ENCODE measurements at regions not wholly inside any gene's neighbourhood (a gene's known extent, or its start where the extent isn't known, plus 50 kb on each side); places are given as distances from the start of the nearest gene placed in this dataset.

DNA sequence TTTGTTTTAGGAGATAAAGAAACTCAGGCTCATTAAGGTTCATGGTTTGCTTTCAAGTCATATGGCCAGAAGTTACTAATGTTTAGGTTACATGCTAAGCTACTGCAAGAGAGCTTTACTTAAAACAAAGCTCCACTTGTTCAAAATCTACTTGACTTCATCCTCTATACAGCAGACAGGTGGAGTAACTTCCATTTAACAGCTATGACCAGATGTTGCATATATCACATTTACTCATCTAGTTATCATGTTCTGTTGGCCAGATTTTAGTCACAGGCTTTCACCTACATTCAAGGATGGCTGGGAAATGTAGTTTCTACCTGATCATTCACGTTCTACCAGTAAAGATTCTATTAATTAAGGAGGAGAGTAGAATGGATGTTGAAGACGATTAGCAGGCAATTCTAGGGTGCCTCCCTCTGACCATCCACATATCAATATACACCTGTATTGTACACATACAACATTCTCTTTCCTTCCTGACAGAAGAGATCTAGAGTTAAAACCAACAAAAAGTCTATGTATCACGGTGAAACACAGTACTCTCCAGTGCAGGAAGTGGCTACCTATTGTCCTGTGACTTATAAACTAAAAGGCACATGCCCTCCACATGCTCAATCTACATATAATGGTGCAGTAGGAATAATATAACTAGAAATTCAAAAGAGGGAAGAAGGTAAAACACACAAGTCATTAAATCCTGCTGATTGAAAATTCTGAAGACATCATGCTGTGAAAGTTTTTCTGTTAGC lies 488.0 kb downstream of the MDFIC start:
- ATAC-seq: no peak
- TF ChIP-seq OSR1 (CRISPR knock-in tag; IDR thresholded peaks at IDR 0.05): no peak

DNA sequence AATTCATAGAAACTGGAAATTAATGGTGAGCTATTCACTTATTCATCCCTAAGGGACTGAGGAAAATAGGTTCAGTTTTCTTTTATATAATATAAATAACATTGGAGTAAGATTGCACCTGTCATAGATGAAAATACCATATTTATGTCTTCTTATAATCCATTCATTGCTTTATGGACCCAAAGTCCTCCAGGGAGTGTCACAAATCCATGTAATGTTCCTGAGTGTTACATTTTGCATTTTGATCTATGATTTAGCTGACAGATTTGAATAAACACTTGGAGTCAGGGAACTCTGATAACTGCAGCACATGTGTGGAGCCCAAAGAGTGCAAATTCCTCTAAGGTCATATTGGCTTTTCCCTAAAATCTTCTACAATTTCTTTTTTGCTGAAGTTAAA lies 484.3 kb downstream of the MDFIC start:
- TF ChIP-seq, protein P1, sequence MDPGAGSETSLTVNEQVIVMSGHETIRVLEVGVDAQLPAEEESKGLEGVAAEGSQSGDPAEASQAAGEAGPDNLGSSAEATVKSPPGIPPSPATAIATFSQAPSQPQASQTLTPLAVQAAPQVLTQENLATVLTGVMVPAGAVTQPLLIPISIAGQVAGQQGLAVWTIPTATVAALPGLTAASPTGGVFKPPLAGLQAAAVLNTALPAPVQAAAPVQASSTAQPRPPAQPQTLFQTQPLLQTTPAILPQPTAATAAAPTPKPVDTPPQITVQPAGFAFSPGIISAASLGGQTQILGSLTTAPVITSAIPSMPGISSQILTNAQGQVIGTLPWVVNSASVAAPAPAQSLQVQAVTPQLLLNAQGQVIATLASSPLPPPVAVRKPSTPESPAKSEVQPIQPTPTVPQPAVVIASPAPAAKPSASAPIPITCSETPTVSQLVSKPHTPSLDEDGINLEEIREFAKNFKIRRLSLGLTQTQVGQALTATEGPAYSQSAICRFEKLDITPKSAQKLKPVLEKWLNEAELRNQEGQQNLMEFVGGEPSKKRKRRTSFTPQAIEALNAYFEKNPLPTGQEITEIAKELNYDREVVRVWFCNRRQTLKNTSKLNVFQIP (CRISPR knock-in tag; IDR thresholded peaks at IDR 0.05; ENCODE audit: borderline replicate concordance, low read depth): no peak
- TF ChIP-seq, protein P2, sequence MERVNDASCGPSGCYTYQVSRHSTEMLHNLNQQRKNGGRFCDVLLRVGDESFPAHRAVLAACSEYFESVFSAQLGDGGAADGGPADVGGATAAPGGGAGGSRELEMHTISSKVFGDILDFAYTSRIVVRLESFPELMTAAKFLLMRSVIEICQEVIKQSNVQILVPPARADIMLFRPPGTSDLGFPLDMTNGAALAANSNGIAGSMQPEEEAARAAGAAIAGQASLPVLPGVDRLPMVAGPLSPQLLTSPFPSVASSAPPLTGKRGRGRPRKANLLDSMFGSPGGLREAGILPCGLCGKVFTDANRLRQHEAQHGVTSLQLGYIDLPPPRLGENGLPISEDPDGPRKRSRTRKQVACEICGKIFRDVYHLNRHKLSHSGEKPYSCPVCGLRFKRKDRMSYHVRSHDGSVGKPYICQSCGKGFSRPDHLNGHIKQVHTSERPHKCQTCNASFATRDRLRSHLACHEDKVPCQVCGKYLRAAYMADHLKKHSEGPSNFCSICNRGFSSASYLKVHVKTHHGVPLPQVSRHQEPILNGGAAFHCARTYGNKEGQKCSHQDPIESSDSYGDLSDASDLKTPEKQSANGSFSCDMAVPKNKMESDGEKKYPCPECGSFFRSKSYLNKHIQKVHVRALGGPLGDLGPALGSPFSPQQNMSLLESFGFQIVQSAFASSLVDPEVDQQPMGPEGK (CRISPR knock-in tag; IDR thresholded peaks at IDR 0.05; ENCODE audit: borderline replicate concordance): no peak
- no peak for TF ChIP-seq ISL1 (CRISPR knock-in tag; IDR thresholded peaks at IDR 0.05)
- TF ChIP-seq BACH2 (CRISPR knock-in tag; IDR thresholded peaks at IDR 0.05; ENCODE audit: borderline replicate concordance): no peak
- TF ChIP-seq OSR1 (CRISPR knock-in tag; IDR thresholded peaks at IDR 0.05): no peak
- TF ChIP-seq ZC3H10 (CRISPR knock-in tag; IDR thresholded peaks at IDR 0.05): no peak
- TF ChIP-seq ESRRG (CRISPR knock-in tag; IDR thresholded peaks at IDR 0.05): no peak
- TF ChIP-seq GLIS3 (CRISPR knock-in tag; IDR thresholded peaks at IDR 0.05): no peak
- no peak for TF ChIP-seq ARNTL (CRISPR knock-in tag; IDR thresholded peaks at IDR 0.05; ENCODE audit: borderline replicate concordance, low read depth)
- ATAC-seq: no peak

DNA sequence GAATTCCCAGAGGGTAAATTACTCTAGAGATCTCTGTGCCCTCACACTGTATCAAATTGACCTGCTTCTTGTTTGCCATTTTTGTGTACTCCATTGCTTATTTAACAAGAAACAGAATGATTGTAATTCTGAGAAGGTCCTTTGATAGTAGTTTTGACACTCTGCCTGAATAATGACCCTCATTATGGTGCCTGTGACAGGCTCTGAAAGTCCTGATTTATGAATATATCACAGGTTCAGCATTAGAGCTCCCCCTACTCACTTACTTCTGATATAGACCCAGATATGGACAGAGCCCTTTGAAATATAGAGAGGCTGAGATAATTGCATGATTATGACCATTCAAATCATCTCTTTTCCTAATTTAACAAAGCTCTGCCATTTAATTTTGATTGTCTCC lies 465.2 kb downstream of the MDFIC start:
- TF ChIP-seq, protein P3, sequence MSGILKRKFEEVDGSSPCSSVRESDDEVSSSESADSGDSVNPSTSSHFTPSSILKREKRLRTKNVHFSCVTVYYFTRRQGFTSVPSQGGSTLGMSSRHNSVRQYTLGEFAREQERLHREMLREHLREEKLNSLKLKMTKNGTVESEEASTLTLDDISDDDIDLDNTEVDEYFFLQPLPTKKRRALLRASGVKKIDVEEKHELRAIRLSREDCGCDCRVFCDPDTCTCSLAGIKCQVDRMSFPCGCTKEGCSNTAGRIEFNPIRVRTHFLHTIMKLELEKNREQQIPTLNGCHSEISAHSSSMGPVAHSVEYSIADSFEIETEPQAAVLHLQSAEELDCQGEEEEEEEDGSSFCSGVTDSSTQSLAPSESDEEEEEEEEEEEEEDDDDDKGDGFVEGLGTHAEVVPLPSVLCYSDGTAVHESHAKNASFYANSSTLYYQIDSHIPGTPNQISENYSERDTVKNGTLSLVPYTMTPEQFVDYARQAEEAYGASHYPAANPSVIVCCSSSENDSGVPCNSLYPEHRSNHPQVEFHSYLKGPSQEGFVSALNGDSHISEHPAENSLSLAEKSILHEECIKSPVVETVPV (CRISPR knock-in tag; IDR thresholded peaks at IDR 0.05): no peak
- TF ChIP-seq ZFP30 (CRISPR knock-in tag; IDR thresholded peaks at IDR 0.05) (no peak), TOX (CRISPR knock-in tag; IDR thresholded peaks at IDR 0.05; ENCODE audit: borderline replicate concordance) (no peak), ZFP3 (CRISPR knock-in tag; IDR thresholded peaks at IDR 0.05) (no peak), GLIS3 (CRISPR knock-in tag; IDR thresholded peaks at IDR 0.05) (no peak), BACH2 (CRISPR knock-in tag; IDR thresholded peaks at IDR 0.05; ENCODE audit: borderline replicate concordance) (no peak), ISL1 (CRISPR knock-in tag; IDR thresholded peaks at IDR 0.05) (no peak), OSR1 (CRISPR knock-in tag; IDR thresholded peaks at IDR 0.05) (no peak), ZC3H10 (CRISPR knock-in tag; IDR thresholded peaks at IDR 0.05) (no peak), ZNF565 (CRISPR knock-in tag; conservative IDR thresholded peaks at IDR 0.05; ENCODE audit: low read depth) (no peak), ESRRG (CRISPR knock-in tag; IDR thresholded peaks at IDR 0.05) (no peak), ZNF8 (CRISPR knock-in tag; IDR thresholded peaks at IDR 0.05) (no peak), SNAI2 (CRISPR knock-in tag; IDR thresholded peaks at IDR 0.05) (no peak)
- TF ChIP-seq, protein P4, sequence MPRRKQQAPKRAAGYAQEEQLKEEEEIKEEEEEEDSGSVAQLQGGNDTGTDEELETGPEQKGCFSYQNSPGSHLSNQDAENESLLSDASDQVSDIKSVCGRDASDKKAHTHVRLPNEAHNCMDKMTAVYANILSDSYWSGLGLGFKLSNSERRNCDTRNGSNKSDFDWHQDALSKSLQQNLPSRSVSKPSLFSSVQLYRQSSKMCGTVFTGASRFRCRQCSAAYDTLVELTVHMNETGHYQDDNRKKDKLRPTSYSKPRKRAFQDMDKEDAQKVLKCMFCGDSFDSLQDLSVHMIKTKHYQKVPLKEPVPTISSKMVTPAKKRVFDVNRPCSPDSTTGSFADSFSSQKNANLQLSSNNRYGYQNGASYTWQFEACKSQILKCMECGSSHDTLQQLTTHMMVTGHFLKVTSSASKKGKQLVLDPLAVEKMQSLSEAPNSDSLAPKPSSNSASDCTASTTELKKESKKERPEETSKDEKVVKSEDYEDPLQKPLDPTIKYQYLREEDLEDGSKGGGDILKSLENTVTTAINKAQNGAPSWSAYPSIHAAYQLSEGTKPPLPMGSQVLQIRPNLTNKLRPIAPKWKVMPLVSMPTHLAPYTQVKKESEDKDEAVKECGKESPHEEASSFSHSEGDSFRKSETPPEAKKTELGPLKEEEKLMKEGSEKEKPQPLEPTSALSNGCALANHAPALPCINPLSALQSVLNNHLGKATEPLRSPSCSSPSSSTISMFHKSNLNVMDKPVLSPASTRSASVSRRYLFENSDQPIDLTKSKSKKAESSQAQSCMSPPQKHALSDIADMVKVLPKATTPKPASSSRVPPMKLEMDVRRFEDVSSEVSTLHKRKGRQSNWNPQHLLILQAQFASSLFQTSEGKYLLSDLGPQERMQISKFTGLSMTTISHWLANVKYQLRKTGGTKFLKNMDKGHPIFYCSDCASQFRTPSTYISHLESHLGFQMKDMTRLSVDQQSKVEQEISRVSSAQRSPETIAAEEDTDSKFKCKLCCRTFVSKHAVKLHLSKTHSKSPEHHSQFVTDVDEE (CRISPR knock-in tag; IDR thresholded peaks at IDR 0.05): no peak
- ATAC-seq: no peak

DNA sequence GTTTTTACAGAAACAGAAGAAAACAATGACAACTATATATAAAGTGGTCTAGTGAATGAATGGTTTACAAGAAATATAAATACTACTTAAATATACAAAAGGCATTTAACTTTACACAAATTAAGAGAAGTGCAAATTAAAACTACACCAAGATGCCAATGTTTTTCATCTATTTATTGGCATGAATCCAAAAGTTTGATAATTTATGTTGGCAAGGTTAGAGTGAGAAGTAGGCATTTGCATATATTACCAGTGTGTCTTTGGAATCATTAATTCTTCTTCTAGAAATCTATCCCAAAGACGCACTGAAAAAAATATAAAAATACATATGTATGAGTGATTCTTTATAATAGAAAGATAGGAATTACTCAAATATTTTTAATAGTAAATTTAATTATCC lies 457.4 kb downstream of the MDFIC start:
- TF ChIP-seq ZFP3 (CRISPR knock-in tag; IDR thresholded peaks at IDR 0.05): no peak
- TF ChIP-seq ZNF8 (CRISPR knock-in tag; IDR thresholded peaks at IDR 0.05): no peak
- TF ChIP-seq, protein P1 (CRISPR knock-in tag; IDR thresholded peaks at IDR 0.05; ENCODE audit: borderline replicate concordance, low read depth): no peak
- no peak for TF ChIP-seq OSR1 (CRISPR knock-in tag; IDR thresholded peaks at IDR 0.05)
- TF ChIP-seq TCF4 (CRISPR knock-in tag; IDR thresholded peaks at IDR 0.05; ENCODE audit: borderline replicate concordance): no peak
- TF ChIP-seq SNAI2 (CRISPR knock-in tag; IDR thresholded peaks at IDR 0.05): no peak
- TF ChIP-seq PPARA (CRISPR knock-in tag; IDR thresholded peaks at IDR 0.05; ENCODE audit: borderline replicate concordance): no peak
- TF ChIP-seq ESRRG (CRISPR knock-in tag; IDR thresholded peaks at IDR 0.05): no peak
- TF ChIP-seq RARB (CRISPR knock-in tag; IDR thresholded peaks at IDR 0.05): no peak

More for the DNA sequence above, 457.4 kb downstream of the MDFIC start:
- ATAC-seq: no peak

Measured in SK-N-SH treated with all-trans-retinoic acid at 6 μM for 48 hours (cell line).